Fibroblast of skin of left biceps (primary cell): ENCODE measurements at regions not wholly inside any gene's neighbourhood (a gene's known extent, or its start where the extent isn't known, plus 50 kb on each side); places are given as distances from the start of the nearest gene placed in this dataset.

Source experiments
- DNase-seq, 2 experiments: peaks; one replicate each; pipeline ENCODE4 v3.0.0-alpha.2; 2013; ENCODE audit warnings: low read depth in 2 of 2

DNA sequence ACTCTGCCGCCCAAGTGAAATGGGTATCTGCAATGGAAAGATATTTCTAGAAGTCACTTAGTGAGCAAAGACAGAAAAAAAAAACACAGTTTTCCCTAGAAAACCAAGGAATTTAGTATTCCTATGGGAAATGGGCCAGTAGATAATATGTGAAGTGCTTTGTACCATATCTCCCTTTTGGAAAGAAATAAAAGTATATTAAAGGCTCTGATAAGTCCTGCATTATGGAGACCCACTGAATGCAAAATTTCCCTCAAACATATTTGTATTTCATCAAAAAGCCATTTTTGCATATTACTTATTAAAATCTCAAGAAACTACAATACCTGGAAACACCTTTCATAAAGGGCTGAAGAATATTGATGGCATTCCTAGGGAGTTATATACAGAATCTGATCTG is 51.6 kb upstream of the DYNLRB2 start:
- DNase-seq, result no peak

DNA sequence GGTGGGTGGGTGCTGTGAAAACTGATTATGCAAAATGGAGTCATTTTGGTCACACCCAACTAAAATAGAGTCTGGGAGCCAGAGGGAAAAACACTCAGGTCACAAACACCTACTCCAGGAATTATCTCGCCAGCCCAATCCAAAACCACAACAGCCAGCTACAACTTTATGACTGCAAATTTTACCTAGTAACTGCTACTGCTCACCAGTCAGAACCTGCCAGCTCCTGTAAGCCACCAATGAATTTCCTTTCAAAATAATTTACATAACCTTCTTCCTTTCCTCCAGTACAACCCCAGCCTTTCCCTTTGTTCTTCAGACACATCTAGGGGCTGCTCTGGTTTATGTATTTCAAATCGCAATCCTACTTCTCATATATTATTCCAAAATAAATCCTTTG is 52.6 kb upstream of the DYNLRB2 start:
- no peak for DNase-seq

DNA sequence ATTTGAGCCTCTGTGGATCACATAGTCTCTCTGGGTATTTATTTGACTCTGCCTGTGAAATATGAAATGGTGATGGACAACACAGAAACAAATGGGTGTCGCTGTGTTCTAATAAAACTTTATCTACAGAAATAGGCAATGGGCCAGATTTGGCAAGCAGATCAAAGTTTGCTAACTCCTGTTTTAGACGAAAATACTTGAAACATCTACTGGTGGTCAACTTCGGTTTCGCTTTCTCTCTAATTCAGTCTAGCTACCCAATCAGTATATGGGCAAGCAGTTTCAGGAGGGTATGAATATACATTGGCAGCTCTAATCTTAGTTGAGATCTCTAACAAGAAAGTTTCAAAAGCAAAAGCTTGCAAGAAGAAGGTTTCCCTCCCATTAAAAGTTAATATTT is 60.1 kb upstream of the DYNLRB2 start:
- no peak for DNase-seq

DNA sequence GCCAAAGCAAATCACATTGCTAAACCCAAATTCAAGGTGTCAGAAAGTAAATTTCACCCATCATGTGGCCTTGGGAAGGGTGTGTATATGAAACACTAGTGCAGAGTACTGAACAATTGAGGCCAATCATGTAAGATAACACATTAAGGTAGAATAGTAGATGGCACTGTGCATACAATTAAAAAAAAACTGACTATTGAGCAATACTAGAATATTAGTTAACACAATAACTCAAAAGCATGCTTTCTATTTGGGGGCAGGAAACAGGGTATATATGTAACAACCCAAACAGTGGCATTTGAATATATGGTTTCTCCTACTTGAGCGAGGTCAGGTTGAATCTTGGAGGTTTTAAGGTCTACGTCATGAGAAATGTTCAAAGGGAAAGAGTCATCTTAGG is 63.0 kb upstream of the DYNLRB2 start:
- no peak for DNase-seq

GRCh38 chr16:80468029-80468428 is 72.8 kb upstream of the DYNLRB2 start:
- no peak for DNase-seq

DNA sequence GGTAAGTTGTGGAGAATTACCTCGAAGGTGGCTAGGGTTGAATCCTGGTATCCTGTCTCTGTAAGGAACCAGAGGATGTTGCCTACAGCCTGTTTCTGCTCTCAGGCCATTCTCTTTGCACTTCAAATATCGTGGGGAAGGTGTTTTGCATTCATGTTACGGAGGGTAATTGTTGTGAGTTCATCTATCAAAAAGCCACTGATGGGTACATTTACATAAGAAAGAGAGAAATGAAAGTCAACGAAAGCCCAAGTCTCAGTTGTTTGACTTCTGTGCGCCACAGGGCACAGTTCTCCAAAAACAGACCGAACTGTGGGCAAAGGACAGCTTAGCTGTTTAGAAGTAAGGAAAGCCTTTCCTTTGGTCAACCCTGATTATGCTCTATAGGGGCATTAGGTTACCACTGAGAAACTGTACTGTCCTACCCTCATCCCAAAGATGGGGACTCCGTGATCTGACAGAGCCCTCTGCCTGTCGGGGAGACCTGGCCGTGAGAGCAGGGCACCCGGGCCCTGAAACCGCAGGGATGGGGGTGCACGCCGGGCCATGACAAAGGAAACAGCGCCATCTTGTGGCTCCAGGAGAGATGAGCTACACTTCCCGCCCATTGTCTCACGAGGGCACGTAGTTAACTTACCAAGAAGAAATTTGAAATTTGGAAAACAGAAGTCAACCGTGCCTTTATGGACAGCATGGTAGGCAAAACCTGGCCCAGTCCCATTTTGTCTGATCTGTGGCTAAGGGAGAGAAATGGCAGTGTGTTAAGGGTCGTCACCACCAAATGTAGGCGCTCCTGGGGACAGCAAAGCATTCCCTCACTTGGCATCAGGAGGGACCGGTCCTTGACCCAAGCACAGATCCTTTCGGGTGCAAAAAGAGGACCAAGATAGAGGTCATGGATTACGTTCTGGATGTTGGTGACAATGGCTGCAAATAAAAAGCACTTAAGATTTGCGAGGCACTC is 74.5 kb upstream of the DYNLRB2 start:
- no peak for DNase-seq

GRCh38 chr16:80463751-80464495 is 76.9 kb upstream of the DYNLRB2 start:
- no peak for DNase-seq

GRCh38 chr16:80463326-80463725 is 77.5 kb upstream of the DYNLRB2 start:
- DNase-seq, result no peak

- no peak for DNase-seq
Observed at GRCh38 chr16:80462917-80463316, 77.9 kb upstream of the DYNLRB2 start.

DNA sequence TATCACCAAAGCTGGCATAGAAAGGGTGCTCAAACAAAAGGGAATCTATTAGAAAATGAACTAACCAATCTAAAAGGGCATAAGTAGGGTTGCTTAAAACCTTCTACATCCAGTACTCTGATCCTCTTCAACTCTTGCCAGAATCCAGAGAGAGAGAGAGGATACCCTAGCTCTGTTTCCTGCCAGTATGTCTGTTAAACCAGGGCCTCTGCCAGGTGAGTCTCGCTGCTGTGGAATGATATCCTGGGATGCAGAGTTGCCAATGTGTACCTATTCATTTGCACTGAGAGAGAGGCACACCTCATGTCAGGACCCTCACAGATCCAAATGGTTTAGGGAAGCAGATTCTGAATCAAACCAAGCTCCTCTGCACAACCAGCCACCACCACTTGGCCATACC is 79.8 kb upstream of the DYNLRB2 start:
- DNase-seq, result no peak

DNA sequence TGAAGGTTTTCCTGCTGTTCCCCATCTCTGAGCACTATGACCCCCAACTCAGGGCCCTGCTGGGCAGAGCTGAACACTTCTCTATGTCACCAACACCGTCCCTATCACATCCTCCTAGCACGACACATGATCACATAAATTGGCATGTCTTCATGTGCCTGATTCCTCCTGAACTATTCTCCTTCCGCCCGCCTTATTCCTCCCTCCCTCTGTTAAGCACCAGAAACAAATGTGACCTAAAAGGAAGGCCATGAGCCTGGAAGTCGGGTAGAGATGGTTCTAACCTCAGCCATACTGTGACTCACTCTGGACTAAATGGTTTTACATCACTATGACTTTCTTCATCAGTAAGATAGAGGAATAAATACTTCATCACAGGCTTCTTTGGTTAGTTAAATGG is 80.8 kb upstream of the DYNLRB2 start:
- DNase-seq, result no peak

DNA sequence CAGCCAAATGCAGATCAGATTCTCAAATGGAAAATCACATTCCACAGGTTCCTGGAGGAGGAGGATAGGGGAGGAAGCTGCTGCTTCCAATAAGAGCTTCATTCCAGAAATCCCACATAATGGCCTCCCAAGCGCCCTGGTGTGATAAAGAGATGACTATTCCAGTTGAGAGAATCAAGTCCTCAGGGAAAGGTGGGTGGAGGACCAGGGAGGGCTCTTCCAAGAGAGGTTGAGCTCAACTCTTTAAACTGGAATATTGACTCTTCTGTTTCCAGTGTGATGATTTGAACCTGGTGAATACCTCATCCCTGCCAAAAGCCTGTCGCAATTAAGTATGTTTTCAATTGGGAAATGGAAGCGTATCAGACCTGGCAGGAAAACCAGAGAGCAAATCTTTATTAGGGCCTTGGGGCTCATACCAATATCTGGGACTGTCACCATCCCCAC is 81.4 kb upstream of the DYNLRB2 start:
- peak; percentile 73 to 79 for DNase-seq

GRCh38 chr16:80457871-80458270 is 82.9 kb upstream of the DYNLRB2 start:
- no peak for DNase-seq

DNA sequence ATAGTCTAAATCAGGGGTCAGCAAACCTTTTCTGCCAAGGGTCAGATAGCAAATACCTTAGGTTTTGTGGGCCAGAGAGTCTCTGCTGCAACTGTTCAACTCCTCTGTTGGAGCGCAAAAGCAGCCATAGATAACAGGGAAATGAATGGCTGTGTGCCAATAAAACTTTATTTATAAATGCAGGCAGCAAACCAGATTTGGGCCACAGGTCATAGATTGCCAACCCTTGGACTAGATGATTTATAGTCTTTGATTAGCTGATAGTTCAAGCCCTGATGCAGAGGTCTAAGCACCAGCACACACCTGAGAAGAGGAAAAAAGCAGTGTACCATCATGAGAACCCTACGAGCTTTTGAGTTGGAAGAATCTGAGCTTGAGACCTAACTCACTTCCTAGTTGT is 86.0 kb upstream of the DYNLRB2 start:
- DNase-seq, result no peak

GRCh38 chr16:80449392-80449791 is 91.4 kb upstream of the DYNLRB2 start:
- DNase-seq, result no peak

DNA sequence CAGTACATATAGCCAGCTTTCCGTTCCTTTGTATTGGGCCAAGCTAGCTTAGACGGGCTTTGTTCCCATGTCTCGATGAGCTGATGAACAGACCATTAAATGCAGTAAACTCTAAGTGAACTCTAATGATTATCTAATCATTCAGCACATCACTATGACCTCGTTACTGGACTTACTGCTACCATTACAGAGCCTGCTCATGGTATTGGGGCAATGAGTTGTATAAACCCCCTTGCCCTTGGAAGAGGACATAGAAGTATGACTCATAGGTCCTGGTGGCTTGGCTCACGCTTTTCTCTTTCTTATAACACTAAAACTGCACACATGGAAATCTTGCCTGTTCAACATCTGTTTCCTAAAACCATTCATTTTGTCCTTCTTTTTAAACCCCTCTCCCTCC is 93.6 kb upstream of the DYNLRB2 start:
- no peak for DNase-seq

DNA sequence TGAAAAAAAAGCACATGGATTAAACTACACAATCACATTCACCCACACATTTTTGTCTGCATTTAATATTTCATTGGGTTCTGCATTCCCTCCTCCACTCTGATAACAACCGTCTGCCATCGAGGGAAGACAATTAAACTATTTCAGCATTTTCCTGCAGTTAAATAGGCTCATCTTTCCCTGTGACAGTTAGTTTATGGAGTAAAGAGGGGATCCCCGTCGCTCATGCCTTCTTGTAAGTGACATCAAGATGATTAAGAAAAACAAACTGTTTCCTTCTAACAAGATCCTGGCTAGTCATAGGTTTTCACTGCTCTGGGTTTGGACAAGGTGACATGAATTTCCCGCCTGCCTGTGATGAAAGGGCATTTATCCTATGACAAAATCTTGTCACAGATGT is 98.0 kb upstream of the DYNLRB2 start:
- DNase-seq, result no peak

- no peak for DNase-seq
Observed at GRCh38 chr16:80441935-80442334, 98.9 kb upstream of the DYNLRB2 start.

DNA sequence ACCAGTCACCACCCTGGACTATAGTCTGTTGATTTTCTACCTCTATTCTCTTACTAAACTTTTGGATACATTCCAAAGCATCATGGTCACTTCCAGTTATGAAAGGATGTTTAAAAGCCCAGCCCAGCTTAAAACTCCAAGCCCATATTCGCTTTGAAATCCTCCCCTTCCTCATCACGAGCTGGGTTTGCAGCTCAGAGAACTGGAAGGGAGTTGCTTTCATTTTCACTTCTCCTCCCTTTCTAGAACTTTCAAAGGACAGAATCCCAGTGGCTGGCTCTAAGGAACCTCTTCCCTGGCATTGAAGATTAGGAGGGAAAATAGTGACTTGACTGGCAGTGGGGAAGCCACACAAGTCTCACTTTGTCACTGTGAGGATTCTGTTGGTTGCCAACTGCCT is 100.1 kb upstream of the DYNLRB2 start:
- no peak for DNase-seq

GRCh38 chr16:80437707-80438106 is 103.1 kb upstream of the DYNLRB2 start:
- DNase-seq, result no peak

GRCh38 chr16:80436510-80436909 is 104.3 kb upstream of the DYNLRB2 start:
- no peak for DNase-seq

DNA sequence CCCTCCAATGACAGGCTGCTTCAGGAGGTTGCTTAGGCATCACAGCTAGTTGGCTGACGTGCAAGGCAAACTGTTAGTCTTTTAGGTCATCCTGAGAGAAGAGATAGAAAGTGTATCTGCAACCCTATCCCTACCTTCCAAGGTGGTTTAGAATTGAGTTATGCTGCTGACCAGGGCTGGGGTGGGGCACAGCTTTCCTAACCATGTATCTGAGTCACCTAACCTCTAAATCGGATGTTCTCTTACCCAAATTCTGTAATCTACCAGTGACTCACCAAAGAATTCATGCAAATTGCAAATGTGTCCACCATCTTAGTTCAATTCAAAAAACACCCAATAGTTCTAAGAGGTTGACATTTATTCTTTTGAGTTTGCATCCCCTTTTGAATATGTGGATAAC is 107.2 kb upstream of the DYNLRB2 start:
- DNase-seq, result no peak

GRCh38 chr16:80427795-80428194 is 113.0 kb upstream of the DYNLRB2 start:
- no peak for DNase-seq
